ENCODE measurements at regions not wholly inside any gene's neighbourhood (a gene's known extent, or its start where the extent isn't known, plus 50 kb on each side); places are given as distances from the start of the nearest gene placed in this dataset.
"Not testable (repeated sequence)": the region's sequence is repeated elsewhere in the genome, so short reads cannot be mapped to it uniquely, and the experiment has no call there.

DNA sequence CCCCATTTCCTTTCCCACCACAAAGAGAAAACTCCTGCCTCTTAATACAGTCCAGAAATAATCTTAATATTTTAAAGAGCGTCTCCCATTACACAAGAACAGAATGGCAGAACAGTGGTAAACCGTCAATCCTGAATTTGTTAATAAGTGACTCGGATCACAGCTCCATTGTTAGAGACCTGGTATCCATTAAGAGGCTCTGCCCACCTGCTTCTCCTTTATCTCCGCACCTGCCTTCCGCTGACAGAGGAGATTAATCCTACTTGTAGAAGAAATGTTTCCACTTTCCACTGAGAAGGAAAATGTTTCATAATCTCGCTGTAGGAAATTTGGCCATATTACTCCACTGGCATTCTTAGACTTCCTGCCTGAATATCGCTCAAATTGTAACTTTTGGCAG, 1493.2 kb downstream of the MAT2B start:
- no peak for DNase-seq (ENCODE audit: low read depth)

DNA sequence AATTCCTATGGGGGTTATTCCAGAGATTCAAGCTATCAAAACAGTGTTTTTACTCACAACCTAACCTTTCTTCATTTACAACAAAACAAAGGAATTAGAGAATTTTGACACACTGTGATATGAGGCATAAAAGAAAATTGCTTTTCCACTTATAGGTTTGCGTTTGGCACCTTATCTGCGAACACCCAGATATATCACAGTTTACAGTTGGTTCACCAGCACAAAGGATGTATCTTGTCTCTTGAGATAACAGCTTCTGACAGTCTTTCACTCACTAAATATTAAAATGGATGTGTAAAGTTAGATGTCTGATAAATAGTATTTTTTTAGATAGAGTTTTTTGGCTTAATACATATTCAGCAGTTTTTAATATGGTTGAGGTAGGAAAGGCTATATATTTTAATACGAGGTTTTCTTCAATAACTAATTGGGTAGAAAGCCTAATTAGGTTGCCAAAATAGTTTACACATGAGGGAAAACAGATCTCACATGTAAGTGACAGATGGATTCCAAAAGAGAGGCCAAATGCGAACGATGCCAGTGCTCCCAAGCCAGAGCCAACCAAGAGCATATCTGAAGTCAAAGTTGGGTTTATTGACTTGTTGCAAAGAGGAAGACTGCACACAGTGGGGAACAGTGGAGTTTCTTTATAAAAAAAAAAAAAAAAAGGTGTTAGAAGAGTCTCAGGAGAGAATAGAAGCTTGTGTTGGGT, 1495.2 kb downstream of the MAT2B start:
- no peak for DNase-seq (ENCODE audit: low read depth)

DNA sequence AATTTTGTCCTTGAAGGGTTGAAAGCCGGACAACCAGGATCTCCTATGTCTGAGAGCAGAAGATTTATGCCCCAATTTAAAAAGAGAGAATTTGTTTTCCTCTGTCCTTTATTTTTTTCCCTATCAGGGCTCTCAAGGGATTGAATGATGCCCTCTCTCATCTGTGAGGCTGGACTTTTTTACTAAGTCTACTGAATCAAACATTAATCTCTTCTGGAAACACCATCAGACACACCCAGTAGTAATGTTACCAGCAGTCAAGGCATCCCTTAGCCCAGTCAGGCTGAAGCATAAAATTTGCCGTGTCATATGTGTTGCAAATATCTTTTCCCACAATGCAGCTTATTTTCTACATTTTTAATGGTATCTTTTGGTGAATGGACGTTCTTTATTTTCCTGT, 1497.9 kb downstream of the MAT2B start:
- no peak for DNase-seq (ENCODE audit: low read depth)

DNA sequence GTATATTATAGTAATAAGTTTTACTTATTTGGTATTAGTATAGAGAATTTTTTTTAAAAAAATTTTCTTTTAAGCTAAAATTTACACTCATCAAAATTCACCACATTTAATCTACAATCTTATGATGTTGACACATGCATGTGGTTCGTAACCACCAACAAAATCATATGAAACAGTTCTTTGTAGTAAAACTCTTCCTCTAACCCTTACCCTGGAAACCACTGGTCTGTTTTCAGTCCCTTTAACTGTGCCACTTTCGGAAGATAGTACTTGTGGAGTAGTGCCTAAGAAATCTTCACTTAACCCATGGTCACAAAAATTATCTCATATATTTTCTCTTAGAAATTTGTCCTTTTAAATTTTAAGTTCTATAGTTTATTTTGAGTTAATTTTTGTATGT, 1498.8 kb downstream of the MAT2B start:
- no peak for DNase-seq (ENCODE audit: low read depth)

DNA sequence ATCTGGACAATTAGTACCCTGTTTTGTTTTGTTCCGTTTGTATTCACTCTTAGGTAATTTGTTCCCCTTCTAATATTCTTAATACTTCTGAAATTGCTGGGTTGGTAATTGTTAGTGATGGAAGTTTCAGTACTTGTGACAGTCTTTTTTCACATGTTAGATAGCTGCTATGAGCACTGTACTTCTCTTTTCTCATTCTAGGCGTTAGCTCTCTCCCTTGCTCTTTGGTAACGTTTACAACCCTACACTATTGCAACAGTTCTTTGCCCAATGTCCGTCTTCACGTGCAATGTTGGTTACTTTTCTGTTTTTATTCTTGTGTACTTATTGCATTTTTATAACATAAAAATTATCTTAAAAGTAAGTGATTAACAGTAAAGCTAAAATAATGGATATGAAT, 1509.0 kb downstream of the MAT2B start:
- no peak for DNase-seq (ENCODE audit: low read depth)

DNA sequence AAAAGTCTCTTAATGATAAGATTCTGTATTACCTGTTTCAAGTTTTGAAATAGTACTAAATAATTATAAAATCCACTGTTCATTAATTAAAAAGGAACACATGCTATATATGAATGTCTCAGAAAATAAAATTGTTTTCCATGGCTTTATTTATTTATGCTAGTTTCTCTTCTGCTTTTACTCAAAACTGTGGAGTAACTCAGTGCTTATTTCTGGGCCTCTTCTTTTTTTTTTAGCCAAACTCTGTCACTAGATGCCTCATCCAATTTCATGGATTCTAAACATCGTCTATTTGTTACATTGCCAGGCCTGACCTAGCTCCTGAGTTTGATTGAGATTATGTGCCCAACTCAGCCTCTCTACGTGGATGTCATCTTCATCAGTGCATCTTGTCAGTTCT, 1509.7 kb downstream of the MAT2B start:
- no peak for DNase-seq (ENCODE audit: low read depth)

DNA sequence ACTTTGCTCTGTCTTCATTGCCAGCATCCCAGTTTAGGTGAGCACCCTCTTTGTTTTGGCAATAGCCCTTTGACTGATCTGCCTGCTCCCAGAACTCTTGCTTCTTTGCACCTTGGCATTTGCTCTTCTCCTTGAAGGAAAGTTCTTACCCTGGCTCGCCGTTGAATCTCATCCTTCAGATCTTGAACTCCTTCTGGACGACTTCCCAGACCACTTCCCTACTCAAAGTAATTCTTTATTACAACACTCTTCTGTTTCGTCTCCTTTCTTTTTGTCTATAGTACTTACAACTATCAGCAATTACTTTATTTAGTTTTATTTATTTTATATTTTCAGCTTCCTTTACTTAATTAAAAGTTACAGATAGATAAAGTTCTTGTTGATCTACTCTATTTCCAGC, 1510.1 kb downstream of the MAT2B start:
- no peak for DNase-seq (ENCODE audit: low read depth)

DNA sequence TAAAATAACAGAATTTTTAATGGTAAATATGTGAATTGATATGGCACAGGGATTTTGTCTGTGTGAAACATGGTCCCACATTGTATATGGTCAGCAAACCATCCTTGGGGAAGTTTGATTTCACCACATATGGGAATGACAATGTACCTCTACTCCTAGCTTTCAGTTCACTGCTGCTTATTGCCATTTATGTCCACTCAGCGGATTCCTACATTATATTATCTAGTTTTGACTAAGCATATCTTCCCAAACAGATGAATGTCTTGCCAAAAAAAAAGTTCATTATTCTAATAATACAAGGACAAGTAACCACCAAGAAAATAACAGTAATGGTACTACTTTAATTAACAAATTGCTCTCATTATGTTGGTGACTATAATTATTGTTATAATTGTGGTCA, 1521.6 kb downstream of the MAT2B start:
- DNase-seq (ENCODE audit: low read depth) = no peak

DNA sequence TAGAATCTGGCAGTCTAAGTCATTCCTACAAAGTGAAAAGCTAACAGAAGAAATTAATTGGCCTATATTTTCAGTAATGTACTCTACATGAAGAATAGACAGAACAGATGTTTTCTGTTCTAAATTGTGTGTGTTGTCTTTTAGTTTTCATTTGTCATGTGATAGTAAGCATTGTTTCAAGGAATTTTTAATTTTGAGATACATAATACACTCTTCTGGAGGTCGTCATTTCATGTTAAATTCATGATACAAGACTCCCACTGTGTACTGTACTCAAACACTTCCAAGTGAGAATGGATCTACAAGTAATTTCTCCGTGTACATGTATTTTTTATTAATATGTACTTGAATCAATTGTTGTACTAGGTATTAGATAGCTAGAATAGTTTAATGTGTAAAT, 1522.9 kb downstream of the MAT2B start:
- DNase-seq (ENCODE audit: low read depth) = no peak

DNA sequence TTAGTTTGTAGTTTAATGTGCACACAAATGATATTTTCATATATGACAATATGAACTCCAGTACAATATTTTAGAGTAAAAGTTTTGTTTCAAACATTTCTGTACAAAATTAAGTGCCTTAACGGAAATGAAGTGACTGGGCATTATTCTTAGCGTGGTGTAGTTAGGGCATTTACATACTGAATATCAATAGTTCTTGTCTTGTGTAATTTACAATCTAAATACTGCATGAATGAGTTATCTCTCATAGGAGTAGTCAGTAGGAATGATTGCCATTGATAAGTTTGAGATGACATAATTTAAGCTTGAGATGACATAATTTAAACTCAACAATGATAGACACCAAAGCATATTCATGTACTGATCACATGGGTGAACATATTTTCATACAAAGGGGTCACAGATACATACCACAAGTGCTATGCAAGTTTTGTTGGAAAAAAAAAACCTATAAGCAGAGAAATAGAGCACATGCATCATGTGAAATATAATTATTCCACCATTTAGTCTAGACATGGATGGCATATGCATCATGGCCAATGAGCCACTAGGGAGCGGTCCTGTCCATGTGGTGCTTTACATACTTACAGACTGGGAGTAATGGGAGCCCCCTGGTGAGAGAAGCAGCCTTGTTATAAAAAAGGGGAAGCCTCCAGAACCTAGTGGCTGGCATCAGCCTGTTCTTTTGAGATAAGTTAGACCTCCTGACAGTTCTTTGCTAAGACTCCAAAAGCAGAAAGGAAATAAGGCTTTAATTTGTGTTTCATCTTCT, 1523.9 kb downstream of the MAT2B start:
- DNase-seq (ENCODE audit: low read depth) = no peak

DNA sequence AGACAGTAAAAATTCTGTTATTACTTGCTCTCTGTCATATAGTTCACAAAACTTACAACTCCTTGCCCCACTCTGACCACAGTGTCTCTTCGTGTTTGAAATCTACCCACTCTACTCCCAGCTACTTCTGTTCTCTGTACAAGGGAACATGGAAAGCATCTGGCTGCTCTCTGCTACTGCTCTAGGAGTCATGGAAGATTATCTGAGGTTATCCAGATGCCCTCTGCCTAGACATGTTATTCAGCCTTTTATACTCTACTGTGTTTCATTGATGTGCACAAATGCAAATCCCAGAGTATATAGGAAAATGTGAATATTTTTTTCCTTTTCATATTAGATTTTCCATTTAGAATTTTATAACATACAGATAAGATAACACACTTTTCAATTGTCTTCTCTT, 1525.6 kb downstream of the MAT2B start:
- DNase-seq (ENCODE audit: low read depth) = no peak

DNA sequence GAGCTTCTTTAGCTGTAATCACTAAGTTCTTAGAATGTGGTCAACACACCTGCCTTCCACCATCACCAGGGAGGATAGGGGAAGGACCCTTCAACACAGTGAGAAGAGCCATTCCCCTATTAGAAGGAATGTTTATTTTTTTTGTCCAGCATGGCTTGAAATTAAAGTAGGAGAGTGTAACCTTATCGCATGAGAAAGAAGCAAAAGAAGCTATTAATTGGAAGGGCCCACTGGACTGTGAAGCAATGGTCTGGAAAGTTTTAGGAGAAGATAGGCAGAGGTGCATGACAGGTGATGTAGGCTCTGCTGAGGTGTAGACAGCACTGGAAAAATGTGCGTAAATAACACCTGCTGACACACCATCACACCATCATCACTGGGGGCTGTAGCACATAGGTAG, 1526.0 kb downstream of the MAT2B start:
- DNase-seq (ENCODE audit: low read depth) = no peak

DNA sequence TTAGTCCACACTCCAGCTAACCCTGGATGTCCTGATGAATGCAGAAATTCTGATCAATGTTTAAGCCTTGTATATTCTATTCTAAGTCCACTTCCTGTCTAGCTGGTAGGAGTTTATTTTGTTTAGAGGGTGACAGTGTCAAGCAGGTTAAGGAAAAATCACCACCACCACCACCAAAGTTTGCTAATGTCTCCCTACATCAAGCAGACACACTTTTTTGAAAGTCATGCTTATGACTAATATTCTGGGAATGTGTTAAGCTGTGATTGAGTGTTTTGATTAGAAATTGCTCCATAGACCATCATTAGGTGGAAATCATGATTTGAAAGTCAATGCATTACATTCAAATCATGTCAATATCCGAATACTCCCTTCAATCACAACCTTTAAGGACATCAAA, 1530.1 kb downstream of the MAT2B start:
- DNase-seq (ENCODE audit: low read depth) = no peak

DNA sequence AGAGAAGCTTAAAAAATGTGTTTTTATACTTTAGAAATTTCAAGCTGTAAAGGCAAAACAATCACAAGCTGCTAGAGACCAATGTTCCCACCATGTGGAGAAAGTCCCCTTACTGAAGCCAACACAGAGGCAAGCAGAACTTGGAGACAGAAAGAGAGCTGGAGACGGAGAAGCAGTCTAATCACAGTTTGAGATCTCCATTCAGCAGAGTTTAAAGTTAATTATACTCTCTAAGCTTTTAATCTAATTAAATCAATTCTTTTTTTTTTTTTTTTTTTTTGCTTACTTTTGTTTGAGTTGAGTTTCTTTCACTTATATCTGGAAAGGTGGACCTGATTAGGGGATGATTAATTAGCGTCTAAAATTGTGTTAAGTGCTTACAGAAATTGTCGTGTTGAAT, 1534.3 kb downstream of the MAT2B start:
- no peak for DNase-seq (ENCODE audit: low read depth)

DNA sequence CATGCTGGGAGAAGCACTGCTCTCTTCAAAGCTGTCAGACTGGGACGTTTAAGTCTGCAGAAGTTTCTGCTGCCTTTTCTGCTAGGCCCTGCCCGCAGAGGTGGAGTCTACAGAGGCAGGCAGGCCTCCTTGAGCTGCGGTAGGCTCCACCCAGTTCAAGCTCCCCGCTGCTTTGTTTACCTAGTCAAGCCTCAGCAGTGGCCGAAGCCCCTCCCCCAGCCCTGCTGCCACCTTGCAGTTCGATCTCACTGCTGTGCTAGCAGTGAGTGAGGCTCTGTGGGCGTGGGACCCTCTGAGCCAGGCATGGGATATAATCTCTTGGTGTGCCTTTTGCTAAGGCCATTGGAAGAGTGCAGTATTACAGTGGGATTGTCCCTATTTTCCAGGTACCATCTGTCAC, 1540.5 kb downstream of the MAT2B start:
- not testable (repeated sequence) for DNase-seq (ENCODE audit: low read depth)

DNA sequence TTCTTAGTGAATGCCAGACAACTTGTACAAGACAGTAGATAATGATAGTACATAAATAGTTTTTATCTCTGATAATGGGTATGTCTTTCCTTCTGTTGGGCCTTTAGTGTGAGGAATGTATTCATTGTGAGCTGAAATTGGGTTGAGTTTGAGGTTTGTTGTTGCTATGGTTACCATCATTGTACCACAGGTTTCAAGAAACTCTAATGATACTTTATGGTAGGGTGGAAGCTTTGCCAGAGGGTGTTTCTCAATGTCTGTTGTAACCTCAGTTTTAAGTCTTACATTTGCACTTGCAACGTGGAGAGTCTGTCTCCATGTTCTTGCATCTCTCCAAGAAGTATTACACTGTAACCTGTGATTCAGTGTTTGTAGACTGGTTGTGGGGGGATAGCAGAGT, 1550.1 kb downstream of the MAT2B start:
- DNase-seq (ENCODE audit: low read depth) = no peak

DNA sequence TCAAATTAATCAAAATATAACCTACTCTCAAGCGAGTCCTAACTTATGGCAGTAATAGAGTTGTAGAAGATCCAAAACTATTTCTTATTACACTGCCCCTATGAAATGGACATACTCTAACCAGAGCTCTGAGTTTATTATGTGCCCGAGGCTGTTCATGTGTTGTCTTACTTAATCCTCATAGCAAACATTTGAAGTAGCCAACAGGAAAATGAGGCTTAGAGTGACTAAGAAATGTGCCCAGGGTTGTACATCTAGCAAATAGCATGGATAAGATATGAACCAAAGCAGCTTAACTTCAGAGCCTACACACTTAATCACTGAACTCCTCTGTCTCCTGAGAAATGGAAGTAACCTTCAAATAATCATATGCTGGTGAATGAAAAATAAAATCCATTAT, 1551.7 kb downstream of the MAT2B start:
- DNase-seq (ENCODE audit: low read depth) = no peak

DNA sequence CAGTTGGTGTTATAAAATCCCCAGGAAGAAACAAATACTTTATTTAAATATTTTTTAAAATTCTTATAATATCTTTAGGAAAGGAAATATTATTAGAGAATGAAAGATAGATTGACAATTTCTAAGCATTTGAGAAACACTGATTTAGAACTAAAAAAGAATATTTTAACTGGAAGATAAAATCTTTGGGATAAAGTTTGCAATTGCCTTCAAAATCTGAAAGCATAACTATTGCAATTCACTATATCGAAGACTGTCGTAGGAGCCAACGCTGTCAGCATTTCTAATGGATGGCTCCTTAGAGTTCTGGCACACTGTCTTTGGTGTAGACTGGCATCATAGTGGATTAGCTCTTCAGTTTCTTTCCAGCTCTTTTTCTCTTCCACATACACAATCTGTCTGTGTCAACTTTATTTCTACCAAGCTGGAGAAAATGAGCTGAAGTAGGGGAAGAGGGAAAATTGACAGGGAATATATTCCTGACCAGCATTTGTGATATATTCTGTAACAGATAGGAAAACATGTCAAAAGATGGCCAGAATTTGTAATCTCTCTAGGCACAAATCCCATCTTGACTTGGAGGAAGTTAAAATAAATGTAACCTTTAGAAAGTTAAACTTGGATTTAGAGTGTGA, 1561.4 kb downstream of the MAT2B start:
- no peak for DNase-seq (ENCODE audit: low read depth)

DNA sequence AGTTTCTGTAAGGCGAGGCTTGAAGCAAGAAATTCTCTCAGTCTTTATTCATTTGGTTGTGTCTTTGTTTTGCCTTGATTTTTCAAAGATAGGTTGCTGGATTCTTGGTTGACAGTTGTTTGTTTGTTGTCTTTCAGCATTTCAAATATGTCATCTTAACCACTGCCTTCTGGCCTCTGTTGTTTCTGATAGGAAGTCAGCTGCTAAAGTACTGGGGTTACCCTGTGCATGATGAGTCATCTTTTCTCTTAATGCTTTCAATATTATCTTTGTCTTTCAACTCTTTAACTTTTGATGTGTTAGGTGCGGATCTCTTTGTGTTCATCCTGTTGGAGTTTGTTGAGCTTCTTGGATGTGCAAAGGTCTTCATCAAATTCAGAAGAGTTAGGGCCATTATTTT, 1571.3 kb downstream of the MAT2B start:
- DNase-seq (ENCODE audit: low read depth) = no peak

DNA sequence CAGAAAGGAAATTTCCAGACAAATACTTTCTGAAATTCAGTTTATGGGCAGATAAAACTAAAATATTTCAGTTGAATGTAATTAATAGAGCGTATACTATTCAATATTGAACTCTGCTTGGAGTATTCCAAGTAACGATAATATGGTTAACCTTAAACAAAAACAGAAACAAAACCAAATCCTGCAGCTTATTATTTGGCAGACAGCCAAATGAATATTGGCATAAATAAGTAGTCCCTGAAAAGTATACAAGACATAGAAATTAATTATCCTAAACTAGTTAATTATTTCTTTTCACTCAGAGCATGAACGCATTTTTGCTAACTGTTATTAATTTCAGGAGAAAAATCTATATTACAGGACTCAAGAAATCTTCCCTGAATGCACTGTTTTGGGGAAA, 1574.0 kb downstream of the MAT2B start:
- DNase-seq (ENCODE audit: low read depth) = no peak

DNA sequence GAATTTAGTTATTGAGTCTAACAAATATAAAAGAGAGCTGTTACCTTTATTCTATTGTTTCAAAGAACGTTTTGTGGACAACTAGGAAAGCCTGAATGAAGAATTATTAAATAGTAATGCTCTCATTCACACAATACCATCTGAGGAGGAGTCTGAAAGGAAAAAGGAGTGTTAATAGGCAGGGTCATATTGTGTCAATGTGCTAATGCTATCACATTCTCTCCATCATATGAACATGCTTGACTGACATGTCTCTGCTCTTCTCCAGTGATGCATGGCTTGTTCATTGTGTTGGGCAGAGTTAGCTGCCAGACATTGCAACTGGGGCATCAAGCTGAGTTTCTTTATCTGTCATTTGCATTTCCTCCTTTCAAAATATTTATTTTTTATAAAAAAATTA, 1578.0 kb downstream of the MAT2B start:
- DNase-seq (ENCODE audit: low read depth) = no peak

DNA sequence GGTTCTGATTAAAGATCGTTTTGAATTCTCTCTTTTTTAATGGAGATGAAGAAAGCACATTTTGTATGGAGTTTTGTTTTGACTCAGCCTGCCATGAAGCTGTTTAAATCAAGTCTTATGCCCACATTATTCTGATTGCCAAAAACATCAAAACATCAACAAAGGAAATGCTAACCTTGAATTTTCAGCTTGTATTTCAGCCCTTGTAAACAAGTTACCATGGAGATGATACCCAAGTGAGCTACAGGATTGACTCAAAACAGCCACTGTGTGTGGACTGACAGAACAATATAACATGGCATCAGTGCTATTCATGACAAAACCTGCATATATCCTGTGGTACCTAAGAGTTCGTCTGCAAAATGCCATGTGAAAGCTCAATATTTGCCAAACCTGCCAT, 1581.0 kb downstream of the MAT2B start:
- no peak for DNase-seq (ENCODE audit: low read depth)

DNA sequence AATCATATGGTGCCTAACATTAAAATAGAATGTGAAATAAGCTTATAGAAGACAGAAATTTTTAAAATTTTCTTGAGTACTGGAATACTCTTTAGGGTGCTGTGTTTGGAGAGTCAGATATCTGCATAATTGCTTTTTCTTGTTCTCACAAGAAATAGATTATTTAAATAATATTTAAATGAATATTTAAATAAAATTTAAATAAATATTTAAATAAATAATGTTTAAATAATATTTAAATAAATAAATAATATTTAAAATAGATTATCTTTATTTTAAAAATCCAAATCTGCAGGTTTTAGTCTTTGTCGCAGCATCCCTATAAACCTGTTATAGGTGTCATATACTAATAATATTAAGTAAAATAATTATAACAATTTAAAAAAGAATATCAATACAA, 1589.4 kb downstream of the MAT2B start:
- no peak for DNase-seq (ENCODE audit: low read depth)

DNA sequence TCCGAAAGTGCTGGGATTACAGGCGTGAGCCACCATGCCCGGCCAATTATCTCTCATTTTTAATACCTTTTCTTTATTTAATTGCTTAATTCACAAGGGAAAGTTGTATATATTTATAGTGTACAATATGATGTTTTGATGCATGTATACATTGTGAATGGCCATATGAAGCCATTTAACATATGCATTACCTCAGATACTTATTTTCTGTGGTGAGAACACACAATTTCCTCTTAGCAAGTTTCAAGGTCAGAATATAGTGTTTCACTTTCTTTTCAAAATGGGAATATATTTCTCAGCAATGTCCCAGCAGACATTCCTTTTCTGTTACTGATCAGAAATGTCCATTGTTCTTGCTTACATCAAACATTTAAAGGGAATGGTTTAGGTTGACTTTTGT, 1596.3 kb downstream of the MAT2B start:
- DNase-seq (ENCODE audit: low read depth) = no peak

All from fibroblast of gingiva (primary cell).